PC-9 (cell line): ENCODE measurements at regions not wholly inside any gene's neighbourhood (a gene's known extent, or its start where the extent isn't known, plus 50 kb on each side); places are given as distances from the start of the nearest gene placed in this dataset.

Source experiments
- BruUV-seq: library from RNA; stranded (reverse); fragments of 400-500 nt; replicated peaks from 2 replicates; lab custom pipeline; 2021; lab: Mats Ljungman, UMichigan
- CTCF ChIA-PET: fragments of 300-600 bp; sonication (Branson Sonifier 250); formaldehyde crosslinking; loops from one replicate; lab custom pipeline; 2022; ENCODE audit warnings: antibody characterized with exemption; lab: Charles Lee
- POLR2A ChIA-PET: fragments of 300-600 bp; sonication (Branson Sonifier 250); formaldehyde crosslinking; loops from one replicate; lab custom pipeline; 2022; ENCODE audit warnings: antibody characterized with exemption; ENCODE audit not compliant: unreplicated experiment; lab: Charles Lee
- DNase-seq, 2 experiments: peaks; one replicate each; pipeline versions ENCODE4 v3.0.0 to v3.0.0-alpha.2; 2015 to 2022; ENCODE audit warnings: mixed read lengths in 1 of 2
- H2AFZ ChIP-seq: fragments of 200-600 bp; sonication (generic); 2 replicates; pipeline ENCODE4 v1.8.1; 2017; ENCODE audit warnings: antibody characterized with exemption
- H3F3A ChIP-seq: fragments of 200-600 bp; sonication (generic); 2 replicates; pipeline ENCODE4 v1.8.1; 2017; ENCODE audit warnings: antibody characterized with exemption, mild to moderate bottlenecking, low read depth; ENCODE audit not compliant: insufficient read depth
- H3K27ac ChIP-seq: fragments of 200-600 bp; sonication (generic); 2 replicates; pipeline ENCODE4 v1.6.1; 2016; ENCODE audit warnings: mixed run types
- H3K27me3 ChIP-seq: fragments of 200-600 bp; sonication (generic); 2 replicates; pipeline ENCODE4 v1.6.1; 2016; ENCODE audit warnings: low read depth, mixed run types; ENCODE audit not compliant: insufficient read depth
- H3K36me3 ChIP-seq: fragments of 200-600 bp; sonication (generic); 2 replicates; pipeline ENCODE4 v1.6.1; 2016; ENCODE audit warnings: low read depth, mixed run types
- H3K4me1 ChIP-seq: fragments of 200-600 bp; sonication (generic); replicated peaks from 2 replicates; pipeline ENCODE4 v1.6.1; 2016; ENCODE audit warnings: mixed run types; ENCODE audit not compliant: insufficient read depth
- H3K4me2 ChIP-seq: fragments of 200-600 bp; sonication (generic); 2 replicates; pipeline ENCODE4 v1.6.1; 2017; ENCODE audit warnings: mixed run types
- H3K4me3 ChIP-seq: fragments of 200-600 bp; sonication (generic); 2 replicates; pipeline ENCODE4 v1.6.1; 2016; ENCODE audit warnings: mixed run types
- H3K79me2 ChIP-seq: fragments of 200-600 bp; sonication (generic); 2 replicates; pipeline ENCODE4 v1.6.1; 2017; ENCODE audit warnings: low read depth, mixed run types
- H3K9me2 ChIP-seq: fragments of 200-600 bp; sonication (generic); 2 replicates; pipeline ENCODE4 v1.8.1; 2017; ENCODE audit warnings: mild to moderate bottlenecking; ENCODE audit not compliant: insufficient read depth
- H3K9me3 ChIP-seq: fragments of 200-600 bp; sonication (generic); 2 replicates; pipeline ENCODE4 v1.8.1; 2016; ENCODE audit warnings: low read depth; ENCODE audit not compliant: insufficient read depth
- H4K20me1 ChIP-seq: fragments of 200-600 bp; sonication (generic); 2 replicates; pipeline ENCODE4 v1.8.1; 2017; ENCODE audit not compliant: insufficient read depth
- EZH2 ChIP-seq: fragments of 200-600 bp; sonication (generic); IDR thresholded peaks from 2 replicates; pipeline ENCODE4 v1.8.0; 2017; ENCODE audit warnings: antibody characterized with exemption, low read depth
- intact Hi-C: fragments of 100-400 bp; cut with micrococcal nuclease; formaldehyde crosslinking; loops from one replicate; pipeline ENCODE4 v1.10.0; 2022; ENCODE audit not compliant: unreplicated experiment
- TF ChIP-seq, protein P1 (sequence below): fragments of 200-600 bp; sonication (generic); conservative IDR thresholded peaks from 2 replicates; pipeline ENCODE4 v1.6.1; 2017; ENCODE audit warnings: mixed run types, antibody characterized with exemption, mild to moderate bottlenecking, moderate library complexity

DNA sequence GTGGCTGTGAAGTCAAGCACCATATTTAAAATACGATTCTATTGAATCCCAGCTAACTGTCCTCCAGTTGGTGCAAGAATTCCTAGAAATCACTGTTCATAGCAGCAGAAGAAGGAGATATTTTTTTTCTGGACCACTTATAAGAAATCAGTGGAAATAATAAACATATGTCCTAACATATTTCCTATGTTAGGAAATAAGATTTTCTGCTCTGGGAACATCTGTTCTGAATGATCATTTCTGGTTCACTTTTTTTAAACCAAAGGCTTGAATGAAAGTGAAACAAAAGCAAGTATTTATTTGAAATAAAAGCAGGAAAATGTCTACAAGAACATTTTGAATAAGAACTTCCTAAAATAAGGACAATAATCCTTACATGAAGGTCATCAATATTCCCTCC lies 138.9 kb upstream of the RALGAPA2 start:
- intact Hi-C loops: no loop called here
- ChIA-PET CTCF (no interaction called here), POLR2A (no interaction called here)
- Histone ChIP-seq H3K9me3 (no peaks in the 10 kb centered on the region), H3K4me1 (no peaks in the 10 kb centered on the region), H3K9me2 (no peaks in the 10 kb centered on the region), H3K36me3 (no peaks in the 10 kb centered on the region), H3F3A (no peaks in the 10 kb centered on the region), H2AFZ (no peak overlapping the region), H3K27ac (no peak overlapping the region), H3K79me2 (no peaks in the 10 kb centered on the region), H3K4me2 (no peak overlapping the region), H4K20me1 (no peaks in the 10 kb centered on the region), H3K4me3 (no peak overlapping the region), H3K27me3 (peaks cover 11% of the 10 kb centered on the region)
- TF ChIP-seq, protein P1, sequence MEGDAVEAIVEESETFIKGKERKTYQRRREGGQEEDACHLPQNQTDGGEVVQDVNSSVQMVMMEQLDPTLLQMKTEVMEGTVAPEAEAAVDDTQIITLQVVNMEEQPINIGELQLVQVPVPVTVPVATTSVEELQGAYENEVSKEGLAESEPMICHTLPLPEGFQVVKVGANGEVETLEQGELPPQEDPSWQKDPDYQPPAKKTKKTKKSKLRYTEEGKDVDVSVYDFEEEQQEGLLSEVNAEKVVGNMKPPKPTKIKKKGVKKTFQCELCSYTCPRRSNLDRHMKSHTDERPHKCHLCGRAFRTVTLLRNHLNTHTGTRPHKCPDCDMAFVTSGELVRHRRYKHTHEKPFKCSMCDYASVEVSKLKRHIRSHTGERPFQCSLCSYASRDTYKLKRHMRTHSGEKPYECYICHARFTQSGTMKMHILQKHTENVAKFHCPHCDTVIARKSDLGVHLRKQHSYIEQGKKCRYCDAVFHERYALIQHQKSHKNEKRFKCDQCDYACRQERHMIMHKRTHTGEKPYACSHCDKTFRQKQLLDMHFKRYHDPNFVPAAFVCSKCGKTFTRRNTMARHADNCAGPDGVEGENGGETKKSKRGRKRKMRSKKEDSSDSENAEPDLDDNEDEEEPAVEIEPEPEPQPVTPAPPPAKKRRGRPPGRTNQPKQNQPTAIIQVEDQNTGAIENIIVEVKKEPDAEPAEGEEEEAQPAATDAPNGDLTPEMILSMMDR: no peak
- TF ChIP-seq EZH2: no peak
- no peak for DNase-seq
- no TSS peak for BruUV-seq

DNA sequence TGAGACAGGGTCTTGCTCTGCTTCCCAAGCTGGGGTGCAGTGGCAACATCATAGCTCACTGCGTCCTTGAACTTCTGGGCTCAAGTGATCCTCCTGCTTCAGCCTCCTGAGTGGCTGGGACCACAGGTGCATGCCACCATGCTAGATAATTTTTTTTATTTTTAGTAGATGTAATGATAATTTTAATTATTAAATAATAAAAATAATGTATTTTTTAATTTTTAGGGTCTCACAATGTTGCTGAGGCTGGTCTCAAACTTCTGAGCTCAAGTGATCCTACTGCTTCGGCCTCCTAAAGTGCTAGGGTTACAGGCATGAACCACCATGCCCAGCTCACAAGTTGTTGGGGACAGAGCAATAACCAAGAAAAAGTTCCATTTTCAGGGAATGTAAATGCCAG lies 138.0 kb upstream of the RALGAPA2 start:
- Histone ChIP-seq H3K79me2 (no peaks in the 10 kb centered on the region), H3K27me3 (peaks cover 11% of the 10 kb centered on the region), H3K27ac (no peak overlapping the region), H3F3A (no peaks in the 10 kb centered on the region), H3K9me2 (no peaks in the 10 kb centered on the region), H3K9me3 (no peaks in the 10 kb centered on the region), H2AFZ (no peak overlapping the region), H3K4me1 (no peaks in the 10 kb centered on the region), H3K4me2 (no peak overlapping the region), H4K20me1 (no peaks in the 10 kb centered on the region), H3K4me3 (no peak overlapping the region), H3K36me3 (no peaks in the 10 kb centered on the region)
- CTCF ChIA-PET: interaction anchor here (0.6 kb wide), 1 partner anchor 400 kb away, joined by 16 read pairs; no protein-coding TSS in a partner anchor
- no TSS peak for BruUV-seq
- TF ChIP-seq EZH2: no peak
- TF ChIP-seq, protein P1: no peak
- no peak for DNase-seq
- intact Hi-C loops: no loop called here
- POLR2A ChIA-PET: no interaction called here

DNA sequence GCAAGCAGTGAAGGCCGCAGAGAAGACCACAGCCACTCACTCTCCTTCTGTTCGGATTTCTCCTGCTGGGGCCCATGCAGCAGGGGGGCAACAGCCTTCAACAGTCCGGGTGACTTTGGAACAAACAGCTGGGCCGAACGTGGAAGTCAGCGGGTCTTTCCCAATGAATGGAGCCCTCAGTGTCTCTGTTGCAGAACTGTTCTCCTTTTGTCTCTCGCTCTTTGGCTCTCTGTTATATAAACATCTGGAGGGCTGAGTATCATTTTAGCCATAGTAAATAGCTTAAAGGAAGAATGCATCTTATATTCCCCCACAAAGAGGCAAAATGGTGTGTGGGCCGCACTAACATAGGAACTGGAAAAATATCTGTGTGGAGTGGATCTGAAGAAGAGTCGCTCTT lies 136.7 kb upstream of the RALGAPA2 start:
- H3K27ac ChIP-seq: no peak overlapping the region
- no peak overlapping the region for H3K4me3 ChIP-seq
- no peaks in the 10 kb centered on the region for H3K9me2 ChIP-seq
- CTCF ChIA-PET: no interaction called here
- TF ChIP-seq, protein P1: no peak
- TF ChIP-seq EZH2: no peak
- no peaks in the 10 kb centered on the region for H3K36me3 ChIP-seq
- no peak for DNase-seq
- H3K9me3 ChIP-seq: no peaks in the 10 kb centered on the region
- peaks cover 13% of the 10 kb centered on the region for H3K27me3 ChIP-seq
- intact Hi-C loops: no loop called here
- no peak overlapping the region for H2AFZ ChIP-seq
- BruUV-seq: no TSS peak
- POLR2A ChIA-PET: no interaction called here
- no peak overlapping the region for H3K4me2 ChIP-seq
- H3K4me1 ChIP-seq: no peaks in the 10 kb centered on the region
- H3K79me2 ChIP-seq: no peaks in the 10 kb centered on the region
- H4K20me1 ChIP-seq: no peaks in the 10 kb centered on the region
- H3F3A ChIP-seq: no peaks in the 10 kb centered on the region
